AG09319 (cell line): ENCODE measurements at regions not wholly inside any gene's neighbourhood (a gene's known extent, or its start where the extent isn't known, plus 50 kb on each side); places are given as distances from the start of the nearest gene placed in this dataset.

Source experiments
- DNase-seq: peaks from one replicate; pipeline ENCODE4 v3.0.0-alpha.2; 2010; ENCODE audit warnings: low read depth; ENCODE audit errors: extremely low read depth
- CTCF ChIP-seq: IDR thresholded peaks from 2 replicates; pipeline ENCODE4 v1.5.1; 2011; ENCODE audit warnings: low read depth, mild to moderate bottlenecking, inconsistent platforms, low read length, moderate library complexity

GRCh38 chr9:105082843-105083242 is 154.9 kb upstream of the ABCA1 start:
- DNase-seq, result no peak
- no peak for TF ChIP-seq CTCF

- TF ChIP-seq CTCF, result no peak
- DNase-seq, result no peak
Measured at GRCh38 chr9:105083256-105083655, 155.3 kb upstream of the ABCA1 start.

DNA sequence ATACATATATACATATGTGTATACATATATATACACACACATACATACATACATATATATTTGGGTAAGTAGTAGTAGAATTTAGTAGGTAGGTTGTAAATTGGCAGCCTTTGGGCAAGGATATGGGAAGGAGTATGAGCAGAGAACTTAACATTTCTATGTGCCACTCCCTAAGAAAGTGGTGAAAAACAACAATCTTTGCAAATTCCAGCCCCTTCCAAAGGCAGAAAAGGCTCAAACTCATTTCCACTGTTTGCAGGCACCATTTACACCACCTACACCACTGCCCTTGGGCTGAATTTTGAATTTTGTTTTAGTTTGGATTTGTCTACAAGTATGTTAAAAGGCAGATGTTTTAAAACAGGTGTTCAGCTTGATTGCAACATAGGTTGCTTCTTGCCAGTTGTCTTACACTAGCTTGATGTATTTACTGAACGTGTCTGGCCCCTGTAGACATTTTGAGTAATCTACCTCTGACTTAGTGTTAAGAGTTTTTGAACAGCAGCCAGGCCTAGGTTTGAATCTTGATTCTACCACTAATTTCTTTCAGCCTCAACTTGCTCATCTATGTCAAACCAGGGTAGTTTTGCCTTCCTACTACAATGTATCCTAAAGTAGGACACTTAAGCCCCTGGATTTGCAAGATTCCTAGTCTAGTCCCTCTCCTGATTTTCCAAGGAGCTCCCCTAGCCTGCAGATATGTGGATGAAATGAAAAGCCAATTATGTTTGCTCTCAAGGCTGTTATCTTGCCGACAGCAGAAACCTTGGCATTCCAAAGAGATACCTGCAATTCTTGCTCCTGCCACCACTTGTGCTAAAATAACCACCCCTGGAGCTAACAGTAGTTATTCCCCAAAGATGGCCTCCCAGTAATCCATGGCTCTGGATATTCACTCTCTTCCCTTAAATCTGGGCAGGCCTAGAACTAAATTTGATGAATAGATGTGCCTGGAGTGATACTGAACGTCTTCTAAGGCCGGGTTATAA is 156.2 kb upstream of the SLC44A1 start:
- no peak for DNase-seq
- no peak for TF ChIP-seq CTCF

DNA sequence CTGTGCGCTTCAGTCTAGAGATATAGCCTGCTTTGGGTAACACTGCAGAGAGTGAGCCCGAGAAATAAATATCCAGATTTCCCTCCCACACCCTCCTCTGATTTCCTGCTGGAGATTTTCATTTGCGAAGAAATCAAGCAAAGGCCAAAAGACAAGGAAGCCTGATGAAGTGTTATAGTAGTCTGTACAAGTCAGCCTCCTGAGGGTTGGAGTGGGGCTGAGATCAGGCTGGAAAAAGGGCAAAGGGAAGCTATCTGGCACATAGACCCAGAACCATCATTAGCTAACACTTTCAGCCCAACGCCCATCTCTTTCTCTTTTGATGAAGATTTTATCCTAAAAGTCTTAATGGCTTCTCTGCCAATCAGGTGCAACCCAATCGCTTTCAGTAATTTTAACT is 154.6 kb upstream of the SLC44A1 start:
- TF ChIP-seq CTCF, result no peak
- no peak for DNase-seq

GRCh38 chr9:105091004-105091640 is 153.3 kb upstream of the SLC44A1 start:
- DNase-seq, result no peak
- TF ChIP-seq CTCF, result no peak

DNA sequence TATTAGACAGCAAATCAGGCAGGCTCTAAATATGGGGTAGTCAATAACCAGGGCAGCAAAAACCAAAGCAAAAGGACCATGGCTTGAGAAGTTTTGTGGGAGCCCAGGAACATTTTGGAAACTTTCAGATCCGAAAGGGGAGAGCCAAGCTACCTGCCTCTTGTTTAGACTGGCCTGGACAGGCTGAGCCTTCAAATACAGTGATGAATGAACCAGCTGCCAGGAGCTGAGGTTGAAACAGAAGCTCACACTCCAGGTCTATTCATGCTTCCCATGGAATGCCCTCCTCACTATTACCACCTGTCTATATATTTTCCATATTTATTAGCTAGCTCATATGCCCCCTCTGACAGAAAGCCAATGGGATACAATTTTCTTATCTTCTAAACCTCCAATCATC is 150.8 kb upstream of the SLC44A1 start:
- no peak for DNase-seq

More for the DNA sequence above, 150.8 kb upstream of the SLC44A1 start:
- no peak for TF ChIP-seq CTCF
